ENCODE measurements at regions not wholly inside any gene's neighbourhood (a gene's known extent, or its start where the extent isn't known, plus 50 kb on each side); places are given as distances from the start of the nearest gene placed in this dataset.

GRCh38 chr6:169851641-169852503 lies 100.5 kb downstream of the ERMARD start:
- intact Hi-C loops (cut with micrococcal nuclease), result no loop called here

GRCh38 chr6:169850746-169851145 lies 99.3 kb downstream of the ERMARD start:
- H3K36me3 Mint-ChIP-seq (ENCODE audit: low read depth), result no peaks in the 10 kb centered on the region
- H3K27ac Mint-ChIP-seq, result no peak overlapping the region
- H3K27me3 Mint-ChIP-seq, result no peaks in the 10 kb centered on the region
- H3K4me1 Mint-ChIP-seq (ENCODE audit: low read depth), result no peaks in the 10 kb centered on the region
- no peak overlapping the region for H3K4me3 Mint-ChIP-seq
- peaks cover 15% of the 10 kb centered on the region for H3K9me3 Mint-ChIP-seq
- intact Hi-C loops (cut with micrococcal nuclease), result no loop called here

More at GRCh38 chr6:169851641-169852503, 100.5 kb downstream of the ERMARD start:
- H3K4me3 Mint-ChIP-seq, result no peak overlapping the region
- H3K4me1 Mint-ChIP-seq (ENCODE audit: low read depth), result no peaks in the 10 kb centered on the region
- H3K27me3 Mint-ChIP-seq, result no peaks in the 10 kb centered on the region
- no peak overlapping the region for H3K27ac Mint-ChIP-seq
- H3K36me3 Mint-ChIP-seq (ENCODE audit: low read depth), result no peaks in the 10 kb centered on the region
- peaks cover 26% of the 10 kb centered on the region for H3K9me3 Mint-ChIP-seq

GRCh38 chr6:169850154-169850553 lies 98.7 kb downstream of the ERMARD start:
- Mint-ChIP-seq H3K36me3 (ENCODE audit: low read depth) (no peaks in the 10 kb centered on the region), H3K4me3 (no peak overlapping the region), H3K27ac (no peak overlapping the region), H3K4me1 (ENCODE audit: low read depth) (no peaks in the 10 kb centered on the region), H3K27me3 (no peaks in the 10 kb centered on the region), H3K9me3 (peaks cover 15% of the 10 kb centered on the region)
- intact Hi-C loops (cut with micrococcal nuclease), result no loop called here

- Mint-ChIP-seq H3K9me3 (peaks cover 15% of the 10 kb centered on the region), H3K4me1 (ENCODE audit: low read depth) (no peaks in the 10 kb centered on the region), H3K27me3 (no peaks in the 10 kb centered on the region), H3K27ac (no peak overlapping the region), H3K4me3 (no peak overlapping the region), H3K36me3 (ENCODE audit: low read depth) (no peaks in the 10 kb centered on the region)
- intact Hi-C loops (cut with micrococcal nuclease), result no loop called here
Observed at GRCh38 chr6:169849396-169849795, 98.0 kb downstream of the ERMARD start.

GRCh38 chr6:169848946-169849345 lies 97.5 kb downstream of the ERMARD start:
- intact Hi-C loops (cut with micrococcal nuclease), result no loop called here
- Mint-ChIP-seq H3K4me1 (ENCODE audit: low read depth) (no peaks in the 10 kb centered on the region), H3K4me3 (no peak overlapping the region), H3K27me3 (no peaks in the 10 kb centered on the region), H3K36me3 (ENCODE audit: low read depth) (no peaks in the 10 kb centered on the region), H3K9me3 (peaks cover 14% of the 10 kb centered on the region), H3K27ac (no peak overlapping the region)

- Mint-ChIP-seq H3K4me1 (ENCODE audit: low read depth) (no peaks in the 10 kb centered on the region), H3K36me3 (ENCODE audit: low read depth) (no peaks in the 10 kb centered on the region), H3K4me3 (no peak overlapping the region), H3K9me3 (peaks cover 4% of the 10 kb centered on the region), H3K27me3 (no peaks in the 10 kb centered on the region), H3K27ac (no peak overlapping the region)
- intact Hi-C loops (cut with micrococcal nuclease), result no loop called here
Observed at GRCh38 chr6:169847901-169848311, 96.5 kb downstream of the ERMARD start.

- H3K4me3 Mint-ChIP-seq, result no peak overlapping the region
- H3K4me1 Mint-ChIP-seq (ENCODE audit: low read depth), result no peaks in the 10 kb centered on the region
- H3K27me3 Mint-ChIP-seq, result no peaks in the 10 kb centered on the region
- no peak overlapping the region for H3K27ac Mint-ChIP-seq
- H3K9me3 Mint-ChIP-seq, result no peaks in the 10 kb centered on the region
- H3K36me3 Mint-ChIP-seq (ENCODE audit: low read depth), result no peaks in the 10 kb centered on the region
- intact Hi-C loops (cut with micrococcal nuclease), result no loop called here
Observed at GRCh38 chr6:169847141-169847674, 95.8 kb downstream of the ERMARD start.

GRCh38 chr6:169846286-169847056 lies 95.0 kb downstream of the ERMARD start:
- Mint-ChIP-seq H3K9me3 (no peaks in the 10 kb centered on the region), H3K27ac (no peak overlapping the region), H3K4me3 (no peak overlapping the region), H3K4me1 (ENCODE audit: low read depth) (no peaks in the 10 kb centered on the region), H3K36me3 (ENCODE audit: low read depth) (no peaks in the 10 kb centered on the region), H3K27me3 (no peaks in the 10 kb centered on the region)
- intact Hi-C loops (cut with micrococcal nuclease), result no loop called here

- Mint-ChIP-seq H3K27me3 (no peaks in the 10 kb centered on the region), H3K36me3 (ENCODE audit: low read depth) (no peaks in the 10 kb centered on the region), H3K9me3 (no peaks in the 10 kb centered on the region)
Observed at GRCh38 chr6:169845426-169846285, 94.2 kb downstream of the ERMARD start.

GRCh38 chr6:169844946-169845345 lies 93.5 kb downstream of the ERMARD start:
- no peaks in the 10 kb centered on the region for H3K9me3 Mint-ChIP-seq
- H3K4me3 Mint-ChIP-seq, result no peak overlapping the region
- no peaks in the 10 kb centered on the region for H3K36me3 Mint-ChIP-seq (ENCODE audit: low read depth)
- H3K4me1 Mint-ChIP-seq (ENCODE audit: low read depth), result no peaks in the 10 kb centered on the region
- H3K27me3 Mint-ChIP-seq, result no peaks in the 10 kb centered on the region
- no peak overlapping the region for H3K27ac Mint-ChIP-seq
- intact Hi-C loops (cut with micrococcal nuclease), result no loop called here

More at GRCh38 chr6:169845426-169846285, 94.2 kb downstream of the ERMARD start:
- intact Hi-C loops (cut with micrococcal nuclease), result no loop called here
- Mint-ChIP-seq H3K27ac (no peak overlapping the region), H3K4me1 (ENCODE audit: low read depth) (no peaks in the 10 kb centered on the region), H3K4me3 (no peak overlapping the region)

- Mint-ChIP-seq H3K27ac (no peak overlapping the region), H3K4me3 (no peak overlapping the region), H3K9me3 (no peaks in the 10 kb centered on the region), H3K36me3 (ENCODE audit: low read depth) (no peaks in the 10 kb centered on the region), H3K27me3 (no peaks in the 10 kb centered on the region), H3K4me1 (ENCODE audit: low read depth) (no peaks in the 10 kb centered on the region)
- intact Hi-C loops (cut with micrococcal nuclease), result no loop called here
Observed at GRCh38 chr6:169843991-169844390, 92.6 kb downstream of the ERMARD start.

GRCh38 chr6:169843110-169843509 lies 91.7 kb downstream of the ERMARD start:
- no peak overlapping the region for H3K27ac Mint-ChIP-seq
- no peaks in the 10 kb centered on the region for H3K27me3 Mint-ChIP-seq
- no peaks in the 10 kb centered on the region for H3K36me3 Mint-ChIP-seq (ENCODE audit: low read depth)
- no peaks in the 10 kb centered on the region for H3K9me3 Mint-ChIP-seq
- H3K4me1 Mint-ChIP-seq (ENCODE audit: low read depth), result no peaks in the 10 kb centered on the region
- intact Hi-C loops (cut with micrococcal nuclease), result no loop called here
- H3K4me3 Mint-ChIP-seq, result no peak overlapping the region

GRCh38 chr6:169841907-169842606 lies 90.6 kb downstream of the ERMARD start:
- no peak overlapping the region for H3K4me3 Mint-ChIP-seq
- H3K27me3 Mint-ChIP-seq, result no peaks in the 10 kb centered on the region
- intact Hi-C loops (cut with micrococcal nuclease), result no loop called here
- H3K27ac Mint-ChIP-seq, result no peak overlapping the region
- H3K4me1 Mint-ChIP-seq (ENCODE audit: low read depth), result no peaks in the 10 kb centered on the region
- H3K36me3 Mint-ChIP-seq (ENCODE audit: low read depth), result no peaks in the 10 kb centered on the region
- no peaks in the 10 kb centered on the region for H3K9me3 Mint-ChIP-seq
